Natural killer cell treated with Interleukin-12 subunit alpha and Interleukin-12 subunit beta and Interleukin-15 and Interleukin-18, amount 100 ng/mL, for 72 hours (primary cell): ENCODE measurements at regions not wholly inside any gene's neighbourhood (a gene's known extent, or its start where the extent isn't known, plus 50 kb on each side); places are given as distances from the start of the nearest gene placed in this dataset.
"Not testable (repeated sequence)": the region's sequence is repeated elsewhere in the genome, so short reads cannot be mapped to it uniquely, and the experiment has no call there.

Experiments used
- ATAC-seq, 2 donors: fragments of 150-1000 bp; cut with Tn5 transposase in 1 of 2; sonication (Bioruptor Pico), chemical (Tn5 transposase) in 1 of 2; 2 replicates each; pipeline ENCODE4 v1.10.0; 2021
- DNase-seq: peaks from one replicate; pipeline ENCODE4 v3.0.0; 2022; ENCODE audit warnings: low spot score
- H3K27ac Mint-ChIP-seq, 2 donors: 1 replicate in 1 of 2; 2 replicates in 1 of 2; pipeline ENCODE4 v1.8.0; 2022; ENCODE audit warnings: mixed read lengths in 2 of 2, mild to moderate bottlenecking in 1 of 2, moderate library complexity in 1 of 2
- H3K27me3 Mint-ChIP-seq, 2 donors: 1 replicate in 1 of 2; 2 replicates in 1 of 2; pipeline ENCODE4 v1.8.0; 2022; ENCODE audit warnings: mixed read lengths in 2 of 2
- H3K36me3 Mint-ChIP-seq: one replicate; pipeline ENCODE4 v1.8.0; 2022; ENCODE audit warnings: mixed read lengths
- H3K4me1 Mint-ChIP-seq, 2 donors: 1 replicate in 1 of 2; 2 replicates in 1 of 2; pipeline ENCODE4 v1.8.0; 2022; ENCODE audit warnings: low read depth in 2 of 2, mixed read lengths in 2 of 2, mild to moderate bottlenecking in 1 of 2
- H3K4me3 Mint-ChIP-seq: one replicate; pipeline ENCODE4 v1.8.0; 2022; ENCODE audit warnings: mixed read lengths
- H3K9me3 Mint-ChIP-seq: 2 replicates; pipeline ENCODE4 v1.8.0; 2022; ENCODE audit warnings: mixed read lengths

GRCh38 chr1:106378261-106378660 is 678.2 kb upstream of the PRMT6 start:
- DNase-seq (no peak), ATAC-seq (no peak)
- Mint-ChIP-seq H3K4me3 (no peak overlapping the region), H3K27me3 (no peaks in the 10 kb centered on the region), H3K4me1 (no peaks in the 10 kb centered on the region), H3K27ac (no peak overlapping the region), H3K9me3 (peaks cover 12% of the 10 kb centered on the region), H3K36me3 (peaks cover 11% of the 10 kb centered on the region)

- Mint-ChIP-seq H3K27ac (no peak overlapping the region), H3K4me1 (no peaks in the 10 kb centered on the region), H3K4me3 (no peak overlapping the region), H3K36me3 (peaks cover 5% of the 10 kb centered on the region), H3K27me3 (no peaks in the 10 kb centered on the region), H3K9me3 (peaks cover 7% of the 10 kb centered on the region)
- ATAC-seq (no peak), DNase-seq (no peak)
These were observed 675.7 kb upstream of the PRMT6 start for GRCh38 chr1:106380772-106381171.

- not testable (repeated sequence) for H3K4me3 Mint-ChIP-seq, H3K4me1 Mint-ChIP-seq, ATAC-seq, H3K36me3 Mint-ChIP-seq, H3K27ac Mint-ChIP-seq, DNase-seq, H3K27me3 Mint-ChIP-seq
- peaks cover 18% of the 10 kb centered on the region for H3K9me3 Mint-ChIP-seq
These were observed 667.3 kb upstream of the PRMT6 start for GRCh38 chr1:106389160-106389559.

GRCh38 chr1:106393046-106393445 is 663.4 kb upstream of the PRMT6 start:
- Mint-ChIP-seq H3K27me3 (no peaks in the 10 kb centered on the region), H3K4me3 (no peak overlapping the region), H3K36me3 (peaks cover 5% of the 10 kb centered on the region), H3K4me1 (peaks cover 0 to 3% of the 10 kb centered on the region in 2 donors), H3K27ac (no peak overlapping the region), H3K9me3 (peaks cover 23% of the 10 kb centered on the region)
- DNase-seq (no peak), ATAC-seq (no peak)

GRCh38 chr1:106396020-106396419 is 660.5 kb upstream of the PRMT6 start:
- Mint-ChIP-seq H3K27ac (no peak overlapping the region), H3K36me3 (no peaks in the 10 kb centered on the region), H3K9me3 (peaks cover 8% of the 10 kb centered on the region), H3K4me1 (no peaks in the 10 kb centered on the region), H3K27me3 (no peaks in the 10 kb centered on the region), H3K4me3 (no peak overlapping the region)
- DNase-seq (no peak), ATAC-seq (no peak)

GRCh38 chr1:106398391-106398790 is 658.1 kb upstream of the PRMT6 start:
- Mint-ChIP-seq H3K4me1 (no peaks in the 10 kb centered on the region), H3K4me3 (no peak overlapping the region), H3K27ac (no peak overlapping the region), H3K36me3 (no peaks in the 10 kb centered on the region), H3K27me3 (no peaks in the 10 kb centered on the region), H3K9me3 (peaks cover 16% of the 10 kb centered on the region)
- no peak for DNase-seq
- no peak for ATAC-seq

- DNase-seq (no peak), ATAC-seq (no peak)
- Mint-ChIP-seq H3K4me3 (no peak overlapping the region), H3K27me3 (no peaks in the 10 kb centered on the region), H3K27ac (no peak overlapping the region), H3K36me3 (no peaks in the 10 kb centered on the region), H3K4me1 (no peaks in the 10 kb centered on the region), H3K9me3 (peaks cover 12% of the 10 kb centered on the region)
These were observed 650.4 kb upstream of the PRMT6 start for GRCh38 chr1:106406114-106406513.

GRCh38 chr1:106412321-106412720 is 644.2 kb upstream of the PRMT6 start:
- peaks cover 17% of the 10 kb centered on the region for H3K9me3 Mint-ChIP-seq
- H3K27me3 Mint-ChIP-seq, H3K4me3 Mint-ChIP-seq, H3K4me1 Mint-ChIP-seq, H3K36me3 Mint-ChIP-seq, DNase-seq, H3K27ac Mint-ChIP-seq, ATAC-seq: not testable (repeated sequence)

GRCh38 chr1:106435269-106435668 is 621.2 kb upstream of the PRMT6 start:
- ATAC-seq (no peak), DNase-seq (no peak)
- Mint-ChIP-seq H3K9me3 (peaks cover 10% of the 10 kb centered on the region), H3K4me1 (no peaks in the 10 kb centered on the region), H3K4me3 (no peak overlapping the region), H3K27ac (no peak overlapping the region), H3K27me3 (no peaks in the 10 kb centered on the region), H3K36me3 (peaks cover 5% of the 10 kb centered on the region)

- H3K9me3 Mint-ChIP-seq: peaks cover 2% of the 10 kb centered on the region
- no peaks in the 10 kb centered on the region for H3K27me3 Mint-ChIP-seq
- no peaks in the 10 kb centered on the region for H3K4me1 Mint-ChIP-seq
- DNase-seq (no peak), ATAC-seq (no peak)
- H3K27ac Mint-ChIP-seq: no peak overlapping the region
- H3K36me3 Mint-ChIP-seq: peaks cover 5% of the 10 kb centered on the region
- no peak overlapping the region for H3K4me3 Mint-ChIP-seq
These were observed 617.0 kb upstream of the PRMT6 start for GRCh38 chr1:106439475-106439874.

- Mint-ChIP-seq H3K27me3 (no peaks in the 10 kb centered on the region), H3K36me3 (no peaks in the 10 kb centered on the region), H3K9me3 (peaks cover 5% of the 10 kb centered on the region), H3K27ac (no peak overlapping the region), H3K4me3 (no peak overlapping the region), H3K4me1 (no peaks in the 10 kb centered on the region)
- ATAC-seq (no peak), DNase-seq (no peak)
These were observed 609.0 kb upstream of the PRMT6 start for GRCh38 chr1:106447466-106447865.

GRCh38 chr1:106456832-106457231 is 599.6 kb upstream of the PRMT6 start:
- no peaks in the 10 kb centered on the region for H3K4me1 Mint-ChIP-seq
- H3K4me3 Mint-ChIP-seq: no peak overlapping the region
- no peak for DNase-seq

GRCh38 chr1:106457368-106457767 is 599.1 kb upstream of the PRMT6 start:
- no peaks in the 10 kb centered on the region for H3K4me1 Mint-ChIP-seq
- peaks cover 7% of the 10 kb centered on the region for H3K9me3 Mint-ChIP-seq
- DNase-seq (no peak), ATAC-seq (no peak)
- no peaks in the 10 kb centered on the region for H3K36me3 Mint-ChIP-seq
- H3K27ac Mint-ChIP-seq: no peak overlapping the region
- no peaks in the 10 kb centered on the region for H3K27me3 Mint-ChIP-seq
- no peak overlapping the region for H3K4me3 Mint-ChIP-seq

More at GRCh38 chr1:106456832-106457231, 599.6 kb upstream of the PRMT6 start:
- ATAC-seq: no peak
- no peaks in the 10 kb centered on the region for H3K36me3 Mint-ChIP-seq
- no peak overlapping the region for H3K27ac Mint-ChIP-seq
- no peaks in the 10 kb centered on the region for H3K27me3 Mint-ChIP-seq
- H3K9me3 Mint-ChIP-seq: peaks cover 11% of the 10 kb centered on the region

- ATAC-seq: no peak
- no peaks in the 10 kb centered on the region for H3K4me1 Mint-ChIP-seq
- peaks cover under 1% of the 10 kb centered on the region for H3K9me3 Mint-ChIP-seq
- no peaks in the 10 kb centered on the region for H3K36me3 Mint-ChIP-seq
- H3K27me3 Mint-ChIP-seq: no peaks in the 10 kb centered on the region
- H3K27ac Mint-ChIP-seq: no peak overlapping the region
- H3K4me3 Mint-ChIP-seq: no peak overlapping the region
- DNase-seq: no peak
These were observed 597.6 kb upstream of the PRMT6 start for GRCh38 chr1:106458866-106459265.

GRCh38 chr1:106459418-106459817 is 597.1 kb upstream of the PRMT6 start:
- DNase-seq: no peak
- no peaks in the 10 kb centered on the region for H3K27me3 Mint-ChIP-seq
- H3K9me3 Mint-ChIP-seq: peaks cover 3% of the 10 kb centered on the region
- no peaks in the 10 kb centered on the region for H3K36me3 Mint-ChIP-seq
- H3K4me1 Mint-ChIP-seq: no peaks in the 10 kb centered on the region
- ATAC-seq: no peak
- H3K27ac Mint-ChIP-seq: no peak overlapping the region
- no peak overlapping the region for H3K4me3 Mint-ChIP-seq
